ENCODE measurements at regions not wholly inside any gene's neighbourhood (a gene's known extent, or its start where the extent isn't known, plus 50 kb on each side); places are given as distances from the start of the nearest gene placed in this dataset.

DNA sequence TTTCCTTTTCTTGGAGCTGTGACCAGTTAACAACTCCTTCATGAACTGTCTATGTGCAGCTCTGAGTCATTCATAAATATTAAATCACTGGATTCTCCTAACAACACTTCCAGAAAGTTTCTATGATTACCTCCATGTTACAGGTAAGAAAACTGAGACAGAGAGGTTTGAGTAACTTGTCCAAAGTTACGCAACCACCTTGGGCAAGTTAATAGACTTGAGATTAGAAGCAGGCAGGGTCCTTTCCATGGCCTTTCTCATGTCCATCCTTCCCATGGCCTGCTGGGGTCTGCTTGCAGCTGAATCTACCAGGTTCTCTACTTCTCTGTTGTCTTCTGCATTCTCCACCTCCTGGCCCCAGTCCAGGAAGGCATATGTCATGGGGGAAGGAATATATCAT, 648.8 kb upstream of the MKI67 start:
- Histone ChIP-seq H3K27me3 (no peaks in the 10 kb centered on the region), H3K79me2 (ENCODE audit: low read depth) (no peaks in the 10 kb centered on the region), H3K4me3 (no peak overlapping the region), H3F3A (ENCODE audit: low read depth) (no peaks in the 10 kb centered on the region), H2AFZ (replicated peaks) (no peak overlapping the region), H3K36me3 (no peaks in the 10 kb centered on the region), H3K9ac (no peak overlapping the region), H3K4me1 (peaks cover 6% of the 10 kb centered on the region), H3K9me3 (ENCODE audit: low read depth) (no peaks in the 10 kb centered on the region), H3K4me2 (no peak overlapping the region), H3K27ac (no peak overlapping the region), H4K20me1 (ENCODE audit: low read depth) (no peaks in the 10 kb centered on the region)
- H3K27me3 Mint-ChIP-seq (ENCODE audit: insufficient read depth, low read depth), result peaks cover 9% of the 10 kb centered on the region
- no peak for DNase-seq (ENCODE audit: low spot score)
- H3K4me3 Mint-ChIP-seq, result no peak overlapping the region
- peaks cover 14% of the 10 kb centered on the region for H3K9me3 Mint-ChIP-seq
- no peak overlapping the region for H3K27ac Mint-ChIP-seq
- no peaks in the 10 kb centered on the region for H3K36me3 Mint-ChIP-seq
- peaks cover 10% of the 10 kb centered on the region for H3K4me1 Mint-ChIP-seq
- TF ChIP-seq, protein P1, sequence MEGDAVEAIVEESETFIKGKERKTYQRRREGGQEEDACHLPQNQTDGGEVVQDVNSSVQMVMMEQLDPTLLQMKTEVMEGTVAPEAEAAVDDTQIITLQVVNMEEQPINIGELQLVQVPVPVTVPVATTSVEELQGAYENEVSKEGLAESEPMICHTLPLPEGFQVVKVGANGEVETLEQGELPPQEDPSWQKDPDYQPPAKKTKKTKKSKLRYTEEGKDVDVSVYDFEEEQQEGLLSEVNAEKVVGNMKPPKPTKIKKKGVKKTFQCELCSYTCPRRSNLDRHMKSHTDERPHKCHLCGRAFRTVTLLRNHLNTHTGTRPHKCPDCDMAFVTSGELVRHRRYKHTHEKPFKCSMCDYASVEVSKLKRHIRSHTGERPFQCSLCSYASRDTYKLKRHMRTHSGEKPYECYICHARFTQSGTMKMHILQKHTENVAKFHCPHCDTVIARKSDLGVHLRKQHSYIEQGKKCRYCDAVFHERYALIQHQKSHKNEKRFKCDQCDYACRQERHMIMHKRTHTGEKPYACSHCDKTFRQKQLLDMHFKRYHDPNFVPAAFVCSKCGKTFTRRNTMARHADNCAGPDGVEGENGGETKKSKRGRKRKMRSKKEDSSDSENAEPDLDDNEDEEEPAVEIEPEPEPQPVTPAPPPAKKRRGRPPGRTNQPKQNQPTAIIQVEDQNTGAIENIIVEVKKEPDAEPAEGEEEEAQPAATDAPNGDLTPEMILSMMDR (IDR thresholded peaks at IDR 0.05), result no peak
- no peak for TF ChIP-seq EZH2 (IDR thresholded peaks at IDR 0.05)
- TF ChIP-seq EZH2phosphoT487 (IDR thresholded peaks at IDR 0.05), result no peak

DNA sequence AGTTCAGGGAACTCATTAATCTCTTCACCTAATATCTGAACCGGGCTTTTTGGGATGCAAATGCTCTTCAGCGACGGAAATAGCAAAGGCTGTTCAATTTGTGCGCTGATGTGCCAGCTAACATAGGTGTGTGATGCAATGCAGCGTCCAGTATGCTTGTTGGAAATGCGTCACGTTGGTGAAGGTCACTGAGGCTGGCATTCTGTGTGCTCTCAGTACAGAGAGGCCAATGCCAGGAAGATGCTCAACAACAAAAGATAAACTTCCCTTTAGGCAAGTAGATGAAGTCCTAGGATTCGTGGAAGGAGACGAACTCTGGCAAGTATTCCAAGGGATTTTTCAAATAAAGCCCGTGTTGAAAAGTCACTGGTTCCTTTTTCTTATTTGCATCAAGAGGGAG, 649.5 kb upstream of the MKI67 start:
- Histone ChIP-seq H3K4me3 (no peak overlapping the region), H3K27me3 (no peaks in the 10 kb centered on the region), H3K4me1 (peaks cover 3% of the 10 kb centered on the region), H3K36me3 (no peaks in the 10 kb centered on the region), H3K9me3 (ENCODE audit: low read depth) (no peaks in the 10 kb centered on the region), H4K20me1 (ENCODE audit: low read depth) (no peaks in the 10 kb centered on the region), H3K79me2 (ENCODE audit: low read depth) (no peaks in the 10 kb centered on the region), H2AFZ (replicated peaks) (no peak overlapping the region), H3K27ac (no peak overlapping the region), H3K4me2 (no peak overlapping the region), H3K9ac (no peak overlapping the region), H3F3A (ENCODE audit: low read depth) (no peaks in the 10 kb centered on the region)
- H3K27me3 Mint-ChIP-seq (ENCODE audit: insufficient read depth, low read depth), result peaks cover 9% of the 10 kb centered on the region
- peaks cover 4% of the 10 kb centered on the region for H3K4me1 Mint-ChIP-seq
- DNase-seq (ENCODE audit: low spot score), result no peak
- no peak overlapping the region for H3K4me3 Mint-ChIP-seq
- no peaks in the 10 kb centered on the region for H3K36me3 Mint-ChIP-seq
- H3K9me3 Mint-ChIP-seq, result peaks cover 14% of the 10 kb centered on the region
- TF ChIP-seq EZH2 (IDR thresholded peaks at IDR 0.05), result no peak
- TF ChIP-seq, protein P1 (IDR thresholded peaks at IDR 0.05), result no peak
- TF ChIP-seq EZH2phosphoT487 (IDR thresholded peaks at IDR 0.05), result no peak
- H3K27ac Mint-ChIP-seq, result no peak overlapping the region

DNA sequence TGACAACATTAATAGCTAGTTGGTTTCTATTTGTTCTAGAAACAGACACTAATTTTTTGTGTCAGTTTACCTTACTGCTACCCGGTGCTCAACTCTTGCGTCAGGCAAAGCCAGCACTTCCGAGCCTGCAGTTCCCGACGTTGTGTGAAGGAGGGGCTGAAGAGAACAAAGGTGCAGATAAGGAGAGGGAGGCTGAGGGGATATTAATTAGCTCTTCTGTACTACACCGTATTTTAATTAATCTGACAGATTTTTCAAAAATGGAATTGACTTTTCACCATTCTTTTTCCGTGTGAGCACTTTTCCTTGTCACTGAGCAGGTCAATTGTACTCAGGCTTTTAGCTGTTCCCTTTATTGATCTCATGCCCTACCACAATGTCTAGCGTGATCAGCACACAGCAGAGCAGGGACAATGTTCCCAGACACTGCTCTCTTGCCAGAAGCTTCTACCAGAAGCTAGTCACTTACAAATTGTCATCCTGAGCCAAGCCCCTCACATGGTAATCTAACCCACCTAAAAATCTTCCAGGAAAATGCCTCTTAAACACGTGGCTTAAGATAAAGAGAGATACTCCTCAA, 650.5 kb upstream of the MKI67 start:
- H3K36me3 ChIP-seq, result no peaks in the 10 kb centered on the region
- H3K27ac ChIP-seq, result no peak overlapping the region
- no peaks in the 10 kb centered on the region for H4K20me1 ChIP-seq (ENCODE audit: low read depth)
- H3K9ac ChIP-seq, result no peak overlapping the region
- H3K27me3 ChIP-seq, result no peaks in the 10 kb centered on the region
- Mint-ChIP-seq H3K4me1 (no peaks in the 10 kb centered on the region), H3K27me3 (ENCODE audit: insufficient read depth, low read depth) (peaks cover 9% of the 10 kb centered on the region), H3K36me3 (no peaks in the 10 kb centered on the region), H3K4me3 (no peak overlapping the region), H3K9me3 (peaks cover 12% of the 10 kb centered on the region), H3K27ac (no peak overlapping the region)
- DNase-seq (ENCODE audit: low spot score), result peak; percentile 26
- no peak overlapping the region for H3K4me2 ChIP-seq
- no peak overlapping the region for H2AFZ ChIP-seq (replicated peaks)
- H3K4me1 ChIP-seq, result no peaks in the 10 kb centered on the region
- H3K9me3 ChIP-seq (ENCODE audit: low read depth), result no peaks in the 10 kb centered on the region
- TF ChIP-seq, protein P1 (IDR thresholded peaks at IDR 0.05), result peak; percentile 5
- no peak for TF ChIP-seq EZH2 (IDR thresholded peaks at IDR 0.05)
- no peaks in the 10 kb centered on the region for H3F3A ChIP-seq (ENCODE audit: low read depth)
- no peak overlapping the region for H3K4me3 ChIP-seq
- no peaks in the 10 kb centered on the region for H3K79me2 ChIP-seq (ENCODE audit: low read depth)
